ENCODE measurements at regions not wholly inside any gene's neighbourhood (a gene's known extent, or its start where the extent isn't known, plus 50 kb on each side); places are given as distances from the start of the nearest gene placed in this dataset.

GRCh38 chr18:10388373-10388772 lies 66.1 kb upstream of the APCDD1 start:
- no peaks in the 10 kb centered on the region for H3K4me1 ChIP-seq (ENCODE audit: insufficient read depth, poor library complexity, severe bottlenecking)
- no peak for ATAC-seq (ENCODE audit: low read depth)
- no peak for DNase-seq (ENCODE audit: low spot score)
- no peaks in the 10 kb centered on the region for H3K36me3 ChIP-seq (ENCODE audit: low read depth)
- H3K27ac ChIP-seq (ENCODE audit: poor library complexity, severe bottlenecking) = no peak overlapping the region
- H3K9me3 ChIP-seq (ENCODE audit: severe bottlenecking) = no peaks in the 10 kb centered on the region
- H3K4me3 ChIP-seq (ENCODE audit: severe bottlenecking) = no peak overlapping the region
- no peak for TF ChIP-seq CTCF (IDR thresholded peaks at IDR 0.05; ENCODE audit: poor library complexity, severe bottlenecking)
- peaks cover 3% of the 10 kb centered on the region for H3K27me3 ChIP-seq (ENCODE audit: insufficient read depth, poor library complexity, severe bottlenecking)

- DNase-seq (ENCODE audit: low spot score) (no peak), ATAC-seq (ENCODE audit: low read depth) (no peak)
- TF ChIP-seq CTCF (IDR thresholded peaks at IDR 0.05; ENCODE audit: poor library complexity, severe bottlenecking) = no peak
- no peaks in the 10 kb centered on the region for H3K9me3 ChIP-seq (ENCODE audit: severe bottlenecking)
- H3K27me3 ChIP-seq (ENCODE audit: insufficient read depth, poor library complexity, severe bottlenecking) = peaks cover 3% of the 10 kb centered on the region
- no peaks in the 10 kb centered on the region for H3K36me3 ChIP-seq (ENCODE audit: low read depth)
- H3K4me1 ChIP-seq (ENCODE audit: insufficient read depth, poor library complexity, severe bottlenecking) = no peaks in the 10 kb centered on the region
- H3K27ac ChIP-seq (ENCODE audit: poor library complexity, severe bottlenecking) = no peak overlapping the region
- no peak overlapping the region for H3K4me3 ChIP-seq (ENCODE audit: severe bottlenecking)
Measured at GRCh38 chr18:10391506-10391905, 62.9 kb upstream of the APCDD1 start.

- Histone ChIP-seq H3K4me1 (ENCODE audit: insufficient read depth, poor library complexity, severe bottlenecking) (no peaks in the 10 kb centered on the region), H3K9me3 (ENCODE audit: severe bottlenecking) (no peaks in the 10 kb centered on the region), H3K36me3 (ENCODE audit: low read depth) (no peaks in the 10 kb centered on the region), H3K4me3 (ENCODE audit: severe bottlenecking) (no peak overlapping the region), H3K27me3 (ENCODE audit: insufficient read depth, poor library complexity, severe bottlenecking) (no peaks in the 10 kb centered on the region), H3K27ac (ENCODE audit: poor library complexity, severe bottlenecking) (no peak overlapping the region)
- DNase-seq (ENCODE audit: low spot score) (no peak), ATAC-seq (ENCODE audit: low read depth) (no peak)
- no peak for TF ChIP-seq CTCF (IDR thresholded peaks at IDR 0.05; ENCODE audit: poor library complexity, severe bottlenecking)
Measured at GRCh38 chr18:10397004-10397403, 57.4 kb upstream of the APCDD1 start.

- Histone ChIP-seq H3K27ac (ENCODE audit: poor library complexity, severe bottlenecking) (no peak overlapping the region), H3K27me3 (ENCODE audit: insufficient read depth, poor library complexity, severe bottlenecking) (no peaks in the 10 kb centered on the region), H3K4me3 (ENCODE audit: severe bottlenecking) (no peak overlapping the region), H3K9me3 (ENCODE audit: severe bottlenecking) (no peaks in the 10 kb centered on the region), H3K4me1 (ENCODE audit: insufficient read depth, poor library complexity, severe bottlenecking) (no peaks in the 10 kb centered on the region), H3K36me3 (ENCODE audit: low read depth) (no peaks in the 10 kb centered on the region)
- no peak for DNase-seq (ENCODE audit: low spot score)
- ATAC-seq (ENCODE audit: low read depth) = no peak
- no peak for TF ChIP-seq CTCF (IDR thresholded peaks at IDR 0.05; ENCODE audit: poor library complexity, severe bottlenecking)
Measured at GRCh38 chr18:10398571-10398970, 55.9 kb upstream of the APCDD1 start.

- no peak overlapping the region for H3K4me3 ChIP-seq (ENCODE audit: severe bottlenecking)
- H3K27ac ChIP-seq (ENCODE audit: poor library complexity, severe bottlenecking) = no peak overlapping the region
- no peaks in the 10 kb centered on the region for H3K27me3 ChIP-seq (ENCODE audit: insufficient read depth, poor library complexity, severe bottlenecking)
- H3K4me1 ChIP-seq (ENCODE audit: insufficient read depth, poor library complexity, severe bottlenecking) = no peaks in the 10 kb centered on the region
- ATAC-seq (ENCODE audit: low read depth) (no peak), DNase-seq (ENCODE audit: low spot score) (no peak)
- no peaks in the 10 kb centered on the region for H3K9me3 ChIP-seq (ENCODE audit: severe bottlenecking)
- TF ChIP-seq CTCF (IDR thresholded peaks at IDR 0.05; ENCODE audit: poor library complexity, severe bottlenecking) = no peak
- no peaks in the 10 kb centered on the region for H3K36me3 ChIP-seq (ENCODE audit: low read depth)
Measured at GRCh38 chr18:10399465-10399864, 55.0 kb upstream of the APCDD1 start.

Measured in RWPE2 (cell line).